ENCODE measurements at regions not wholly inside any gene's neighbourhood (a gene's known extent, or its start where the extent isn't known, plus 50 kb on each side); places are given as distances from the start of the nearest gene placed in this dataset.

- Histone ChIP-seq H4K91ac (ENCODE audit: low read depth, low read length, poor library complexity) (no peak overlapping the region), H3K27ac (replicated peaks; ENCODE audit: low read length) (no peak overlapping the region), H3K4me2 (ENCODE audit: insufficient read depth, low read length, poor library complexity, severe bottlenecking) (no peak overlapping the region), H2BK5ac (ENCODE audit: low read length) (no peak overlapping the region), H2BK12ac (ENCODE audit: low read length) (no peak overlapping the region), H3K14ac (ENCODE audit: low read length) (no peak overlapping the region), H3K9me3 (replicated peaks in 1 of 2; ENCODE audit: control insufficient read depth in 2 of 2, insufficient read depth in 1 of 2, low read depth in 1 of 2, low read length in 2 of 2) (no peaks in the 10 kb centered on the region), H3K4me1 (ENCODE audit: control insufficient read depth in 2 of 2, insufficient read depth in 1 of 2, low read depth in 1 of 2, low read length in 2 of 2) (peaks cover 2 to 3% of the 10 kb centered on the region in 2 donors), H3K18ac (ENCODE audit: low read length) (no peak overlapping the region), H2AK5ac (ENCODE audit: low read depth, low read length) (no peak overlapping the region), H3K27me3 (ENCODE audit: control insufficient read depth in 3 of 3, insufficient read depth in 3 of 3, low read depth in 1 of 3, low read length in 3 of 3) (no peaks in the 10 kb centered on the region), H2BK120ac (ENCODE audit: low read depth, low read length) (no peak overlapping the region), H3K23ac (ENCODE audit: low read depth, low read length, poor library complexity) (no peak overlapping the region), H2BK15ac (ENCODE audit: low read length) (no peak overlapping the region), H3K79me1 (ENCODE audit: low read depth, low read length) (no peaks in the 10 kb centered on the region), H4K8ac (ENCODE audit: low read depth, low read length) (no peak overlapping the region), H3K4me3 (ENCODE audit: low read length in 2 of 2) (no peak overlapping the region), H3K9ac (ENCODE audit: low read depth, low read length, poor library complexity) (no peak overlapping the region), H3K4ac (ENCODE audit: low read length) (no peak overlapping the region), H2AFZ (ENCODE audit: low read length) (no peak overlapping the region), H3K36me3 (replicated peaks in 1 of 2; ENCODE audit: control insufficient read depth in 2 of 2, insufficient read depth in 2 of 2, low read length in 2 of 2) (no peaks in the 10 kb centered on the region)
- WGBS, 2 donors (ENCODE audit: extremely low coverage in 2 of 2, insufficient read length in 2 of 2, insufficient replicate concordance in 1 of 2) = no CpG with 5 or more reads among the region's 6 CpGs
- DNase-seq (ENCODE audit: low spot score) = no peak
Observed at GRCh38 chr14:97283841-97284240, 486.7 kb downstream of the VRK1 start.

GRCh38 chr14:97287956-97288355 lies 490.8 kb downstream of the VRK1 start:
- Histone ChIP-seq H2AK5ac (ENCODE audit: low read depth, low read length) (no peak overlapping the region), H3K27ac (replicated peaks; ENCODE audit: low read length) (no peak overlapping the region), H4K91ac (ENCODE audit: low read depth, low read length, poor library complexity) (no peak overlapping the region), H3K4me2 (ENCODE audit: insufficient read depth, low read length, poor library complexity, severe bottlenecking) (no peak overlapping the region), H3K4me1 (ENCODE audit: control insufficient read depth in 2 of 2, insufficient read depth in 1 of 2, low read depth in 1 of 2, low read length in 2 of 2) (peaks cover 3 to 5% of the 10 kb centered on the region in 2 donors), H3K14ac (ENCODE audit: low read length) (no peak overlapping the region), H2BK5ac (ENCODE audit: low read length) (no peak overlapping the region), H3K4me3 (ENCODE audit: low read length in 2 of 2) (no peak overlapping the region), H3K9me3 (replicated peaks in 1 of 2; ENCODE audit: control insufficient read depth in 2 of 2, insufficient read depth in 1 of 2, low read depth in 1 of 2, low read length in 2 of 2) (no peaks in the 10 kb centered on the region), H2BK15ac (ENCODE audit: low read length) (no peak overlapping the region), H3K79me1 (ENCODE audit: low read depth, low read length) (no peaks in the 10 kb centered on the region), H3K9ac (ENCODE audit: low read depth, low read length, poor library complexity) (no peak overlapping the region), H3K23ac (ENCODE audit: low read depth, low read length, poor library complexity) (no peak overlapping the region), H2BK12ac (ENCODE audit: low read length) (no peak overlapping the region), H2AFZ (ENCODE audit: low read length) (no peak overlapping the region), H3K36me3 (replicated peaks in 1 of 2; ENCODE audit: control insufficient read depth in 2 of 2, insufficient read depth in 2 of 2, low read length in 2 of 2) (no peaks in the 10 kb centered on the region), H2BK120ac (ENCODE audit: low read depth, low read length) (no peak overlapping the region), H3K4ac (ENCODE audit: low read length) (no peak overlapping the region), H3K27me3 (ENCODE audit: control insufficient read depth in 3 of 3, insufficient read depth in 3 of 3, low read depth in 1 of 3, low read length in 3 of 3) (no peaks in the 10 kb centered on the region), H3K18ac (ENCODE audit: low read length) (no peak overlapping the region), H4K8ac (ENCODE audit: low read depth, low read length) (no peak overlapping the region)
- no CpG with 5 or more reads among the region's 1 CpG for WGBS, 2 donors (ENCODE audit: extremely low coverage in 2 of 2, insufficient read length in 2 of 2, insufficient replicate concordance in 1 of 2)
- DNase-seq (ENCODE audit: low spot score) = no peak

GRCh38 chr14:97290065-97290464 lies 492.9 kb downstream of the VRK1 start:
- Histone ChIP-seq H3K4me2 (ENCODE audit: insufficient read depth, low read length, poor library complexity, severe bottlenecking) (no peak overlapping the region), H3K27ac (replicated peaks; ENCODE audit: low read length) (no peak overlapping the region), H3K27me3 (ENCODE audit: control insufficient read depth in 3 of 3, insufficient read depth in 3 of 3, low read depth in 1 of 3, low read length in 3 of 3) (no peaks in the 10 kb centered on the region), H2BK120ac (ENCODE audit: low read depth, low read length) (no peak overlapping the region), H2AK5ac (ENCODE audit: low read depth, low read length) (no peak overlapping the region), H2BK15ac (ENCODE audit: low read length) (no peak overlapping the region), H4K91ac (ENCODE audit: low read depth, low read length, poor library complexity) (no peak overlapping the region), H2BK5ac (ENCODE audit: low read length) (no peak overlapping the region), H3K79me1 (ENCODE audit: low read depth, low read length) (no peaks in the 10 kb centered on the region), H2AFZ (ENCODE audit: low read length) (no peak overlapping the region), H3K23ac (ENCODE audit: low read depth, low read length, poor library complexity) (no peak overlapping the region), H3K4me3 (ENCODE audit: low read length in 2 of 2) (no peak overlapping the region), H3K9ac (ENCODE audit: low read depth, low read length, poor library complexity) (no peak overlapping the region), H3K36me3 (replicated peaks in 1 of 2; ENCODE audit: control insufficient read depth in 2 of 2, insufficient read depth in 2 of 2, low read length in 2 of 2) (no peaks in the 10 kb centered on the region), H2BK12ac (ENCODE audit: low read length) (no peak overlapping the region), H4K8ac (ENCODE audit: low read depth, low read length) (no peak overlapping the region), H3K9me3 (replicated peaks in 1 of 2; ENCODE audit: control insufficient read depth in 2 of 2, insufficient read depth in 1 of 2, low read depth in 1 of 2, low read length in 2 of 2) (no peaks in the 10 kb centered on the region), H3K14ac (ENCODE audit: low read length) (no peak overlapping the region), H3K18ac (ENCODE audit: low read length) (no peak overlapping the region), H3K4ac (ENCODE audit: low read length) (no peak overlapping the region), H3K4me1 (ENCODE audit: control insufficient read depth in 2 of 2, insufficient read depth in 1 of 2, low read depth in 1 of 2, low read length in 2 of 2) (peaks cover 0 to 6% of the 10 kb centered on the region in 2 donors)
- WGBS, 2 donors (ENCODE audit: extremely low coverage in 2 of 2, insufficient read length in 2 of 2, insufficient replicate concordance in 1 of 2) = no CpG with 5 or more reads among the region's 4 CpGs
- DNase-seq (ENCODE audit: low spot score) = no peak

GRCh38 chr14:97290977-97291376 lies 493.8 kb downstream of the VRK1 start:
- Histone ChIP-seq H2BK12ac (ENCODE audit: low read length) (no peak overlapping the region), H3K4me3 (ENCODE audit: low read length in 2 of 2) (no peak overlapping the region), H3K27me3 (ENCODE audit: control insufficient read depth in 3 of 3, insufficient read depth in 3 of 3, low read depth in 1 of 3, low read length in 3 of 3) (no peaks in the 10 kb centered on the region), H2BK15ac (ENCODE audit: low read length) (no peak overlapping the region), H2AK5ac (ENCODE audit: low read depth, low read length) (no peak overlapping the region), H4K8ac (ENCODE audit: low read depth, low read length) (no peak overlapping the region), H3K23ac (ENCODE audit: low read depth, low read length, poor library complexity) (no peak overlapping the region), H3K4me2 (ENCODE audit: insufficient read depth, low read length, poor library complexity, severe bottlenecking) (no peak overlapping the region), H2BK120ac (ENCODE audit: low read depth, low read length) (no peak overlapping the region), H3K18ac (ENCODE audit: low read length) (no peak overlapping the region), H3K9ac (ENCODE audit: low read depth, low read length, poor library complexity) (no peak overlapping the region), H4K91ac (ENCODE audit: low read depth, low read length, poor library complexity) (no peak overlapping the region), H3K36me3 (replicated peaks in 1 of 2; ENCODE audit: control insufficient read depth in 2 of 2, insufficient read depth in 2 of 2, low read length in 2 of 2) (no peaks in the 10 kb centered on the region), H2AFZ (ENCODE audit: low read length) (no peak overlapping the region), H3K79me1 (ENCODE audit: low read depth, low read length) (no peaks in the 10 kb centered on the region), H3K14ac (ENCODE audit: low read length) (no peak overlapping the region), H3K27ac (replicated peaks; ENCODE audit: low read length) (no peak overlapping the region), H2BK5ac (ENCODE audit: low read length) (no peak overlapping the region), H3K9me3 (replicated peaks in 1 of 2; ENCODE audit: control insufficient read depth in 2 of 2, insufficient read depth in 1 of 2, low read depth in 1 of 2, low read length in 2 of 2) (no peaks in the 10 kb centered on the region), H3K4me1 (ENCODE audit: control insufficient read depth in 2 of 2, insufficient read depth in 1 of 2, low read depth in 1 of 2, low read length in 2 of 2) (peaks cover 0 to 6% of the 10 kb centered on the region in 2 donors), H3K4ac (ENCODE audit: low read length) (no peak overlapping the region)
- no peak for DNase-seq (ENCODE audit: low spot score)
- WGBS, 2 donors (ENCODE audit: extremely low coverage in 2 of 2, insufficient read length in 2 of 2, insufficient replicate concordance in 1 of 2) = no CpG with 5 or more reads among the region's 3 CpGs
